ENCODE measurements at regions not wholly inside any gene's neighbourhood (a gene's known extent, or its start where the extent isn't known, plus 50 kb on each side); places are given as distances from the start of the nearest gene placed in this dataset.
"Not testable (repeated sequence)": the region's sequence is repeated elsewhere in the genome, so short reads cannot be mapped to it uniquely, and the experiment has no call there.

DNA sequence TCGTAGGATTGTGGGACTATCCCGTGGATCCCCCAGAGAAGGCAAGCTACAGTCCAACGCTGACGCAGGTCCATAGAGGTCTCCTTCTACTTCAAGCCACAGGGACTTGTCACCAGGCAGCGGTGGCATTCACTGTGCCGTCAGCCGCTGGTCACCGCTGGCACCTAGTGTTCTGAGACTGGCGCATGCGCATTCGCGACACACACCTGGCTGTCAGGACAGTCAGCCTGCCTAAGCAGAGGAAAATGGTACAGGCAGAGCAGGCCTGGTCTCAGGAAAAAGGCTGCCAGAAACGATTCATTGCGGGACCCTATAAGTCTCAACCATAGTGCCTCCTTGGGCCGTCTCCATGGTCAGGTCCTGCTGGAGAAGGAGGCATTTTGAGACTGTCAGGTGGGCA, 138.0 kb upstream of the WSB1 start:
- no peak overlapping the region for H3K9ac ChIP-seq (ENCODE audit: low read depth in 1 of 2, low read length in 2 of 2)
- H3K27me3 ChIP-seq (ENCODE audit: control insufficient read depth in 2 of 2, insufficient read depth in 2 of 2, low read length in 2 of 2): no peaks in the 10 kb centered on the region
- H3K36me3 ChIP-seq (ENCODE audit: control insufficient read depth in 2 of 2, insufficient read depth in 2 of 2, low read length in 2 of 2): no peaks in the 10 kb centered on the region
- no peaks in the 10 kb centered on the region for H3K4me1 ChIP-seq (ENCODE audit: control insufficient read depth in 2 of 2, insufficient read depth in 2 of 2, low read length in 2 of 2)
- no peaks in the 10 kb centered on the region for H3K9me3 ChIP-seq (ENCODE audit: control insufficient read depth in 2 of 2, low read length in 2 of 2)
- H3K4me3 ChIP-seq (ENCODE audit: low read length in 2 of 2): no peak overlapping the region
- H3K27ac ChIP-seq (ENCODE audit: low read depth in 2 of 2, low read length in 2 of 2): no peak overlapping the region

DNA sequence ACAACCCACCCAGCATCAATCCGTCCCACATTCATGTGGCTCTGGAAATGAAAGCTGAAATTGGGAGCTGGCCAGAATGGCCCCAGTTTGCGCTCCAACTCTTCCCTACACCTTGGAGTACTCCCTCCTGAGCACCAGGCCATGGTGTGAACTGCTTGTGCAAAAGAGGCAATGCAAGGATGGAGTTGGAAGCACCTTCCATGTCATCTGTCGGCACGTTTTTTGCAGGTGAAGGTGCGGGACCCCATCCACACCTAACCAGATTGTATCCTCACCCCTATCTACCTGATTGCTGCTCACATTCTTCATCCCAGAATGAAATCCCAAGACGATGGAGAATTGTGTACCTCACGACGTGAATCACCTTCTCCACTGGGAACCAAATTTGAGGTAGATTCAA, 136.6 kb upstream of the WSB1 start:
- Histone ChIP-seq H3K9me3 (ENCODE audit: control insufficient read depth in 2 of 2, low read length in 2 of 2) (no peaks in the 10 kb centered on the region), H3K27me3 (ENCODE audit: control insufficient read depth in 2 of 2, insufficient read depth in 2 of 2, low read length in 2 of 2) (no peaks in the 10 kb centered on the region), H3K9ac (ENCODE audit: low read depth in 1 of 2, low read length in 2 of 2) (no peak overlapping the region), H3K4me3 (ENCODE audit: low read length in 2 of 2) (no peak overlapping the region), H3K4me1 (ENCODE audit: control insufficient read depth in 2 of 2, insufficient read depth in 2 of 2, low read length in 2 of 2) (no peaks in the 10 kb centered on the region), H3K27ac (ENCODE audit: low read depth in 2 of 2, low read length in 2 of 2) (no peak overlapping the region), H3K36me3 (ENCODE audit: control insufficient read depth in 2 of 2, insufficient read depth in 2 of 2, low read length in 2 of 2) (no peaks in the 10 kb centered on the region)

- Histone ChIP-seq H3K27ac (ENCODE audit: low read depth in 2 of 2, low read length in 2 of 2) (no peak overlapping the region), H3K4me3 (ENCODE audit: low read length in 2 of 2) (no peak overlapping the region), H3K9me3 (ENCODE audit: control insufficient read depth in 2 of 2, low read length in 2 of 2) (no peaks in the 10 kb centered on the region), H3K9ac (ENCODE audit: low read depth in 1 of 2, low read length in 2 of 2) (no peak overlapping the region), H3K36me3 (ENCODE audit: control insufficient read depth in 2 of 2, insufficient read depth in 2 of 2, low read length in 2 of 2) (no peaks in the 10 kb centered on the region), H3K27me3 (ENCODE audit: control insufficient read depth in 2 of 2, insufficient read depth in 2 of 2, low read length in 2 of 2) (no peaks in the 10 kb centered on the region), H3K4me1 (ENCODE audit: control insufficient read depth in 2 of 2, insufficient read depth in 2 of 2, low read length in 2 of 2) (no peaks in the 10 kb centered on the region)
Measured at GRCh38 chr17:27157898-27158297, 136.0 kb upstream of the WSB1 start.

DNA sequence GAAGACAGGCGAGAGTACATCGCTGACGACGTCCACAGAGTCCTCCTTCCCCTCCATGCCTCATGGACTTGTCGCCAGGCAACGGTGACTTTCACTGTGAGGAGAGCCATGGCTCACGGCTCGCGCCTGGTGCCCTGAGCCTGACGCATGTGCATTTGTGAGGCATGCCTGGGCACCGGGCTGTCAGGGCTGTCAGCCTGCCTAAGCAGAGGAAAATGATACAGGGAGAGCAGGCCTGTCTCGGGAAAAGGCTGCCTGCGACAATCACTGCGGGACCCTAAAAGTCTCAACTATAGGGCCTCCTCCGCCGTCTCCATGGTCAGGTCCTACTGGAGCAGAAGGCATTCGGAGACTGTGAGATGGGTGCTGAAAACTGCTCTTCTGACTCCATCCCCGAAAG, 135.5 kb upstream of the WSB1 start:
- Histone ChIP-seq H3K4me3 (ENCODE audit: low read length in 2 of 2) (no peak overlapping the region), H3K9me3 (ENCODE audit: control insufficient read depth in 2 of 2, low read length in 2 of 2) (no peaks in the 10 kb centered on the region), H3K4me1 (ENCODE audit: control insufficient read depth in 2 of 2, insufficient read depth in 2 of 2, low read length in 2 of 2) (no peaks in the 10 kb centered on the region), H3K27ac (ENCODE audit: low read depth in 2 of 2, low read length in 2 of 2) (no peak overlapping the region), H3K9ac (ENCODE audit: low read depth in 1 of 2, low read length in 2 of 2) (no peak overlapping the region), H3K27me3 (ENCODE audit: control insufficient read depth in 2 of 2, insufficient read depth in 2 of 2, low read length in 2 of 2) (no peaks in the 10 kb centered on the region), H3K36me3 (ENCODE audit: control insufficient read depth in 2 of 2, insufficient read depth in 2 of 2, low read length in 2 of 2) (no peaks in the 10 kb centered on the region)

DNA sequence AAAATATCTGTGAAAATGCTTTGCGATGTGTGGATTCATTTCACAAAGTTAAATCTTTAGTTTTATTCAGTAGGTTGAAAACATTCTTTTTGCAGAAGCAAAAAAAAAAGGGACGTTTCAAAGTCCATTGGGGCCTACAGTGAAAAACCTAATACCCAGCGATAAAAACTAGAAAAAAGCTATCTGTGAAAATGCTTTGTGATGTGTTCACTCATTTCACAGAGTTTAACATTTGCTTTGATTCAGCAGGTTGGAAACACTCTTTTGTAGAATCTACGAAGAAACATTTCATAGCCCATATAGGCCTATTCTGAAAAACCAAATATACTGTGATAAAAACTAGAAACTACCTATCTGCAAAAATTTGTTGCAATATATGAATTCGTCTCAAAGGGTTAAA, 113.6 kb upstream of the WSB1 start:
- H3K4me1 ChIP-seq (ENCODE audit: control insufficient read depth in 2 of 2, insufficient read depth in 2 of 2, low read length in 2 of 2): no peaks in the 10 kb centered on the region

DNA sequence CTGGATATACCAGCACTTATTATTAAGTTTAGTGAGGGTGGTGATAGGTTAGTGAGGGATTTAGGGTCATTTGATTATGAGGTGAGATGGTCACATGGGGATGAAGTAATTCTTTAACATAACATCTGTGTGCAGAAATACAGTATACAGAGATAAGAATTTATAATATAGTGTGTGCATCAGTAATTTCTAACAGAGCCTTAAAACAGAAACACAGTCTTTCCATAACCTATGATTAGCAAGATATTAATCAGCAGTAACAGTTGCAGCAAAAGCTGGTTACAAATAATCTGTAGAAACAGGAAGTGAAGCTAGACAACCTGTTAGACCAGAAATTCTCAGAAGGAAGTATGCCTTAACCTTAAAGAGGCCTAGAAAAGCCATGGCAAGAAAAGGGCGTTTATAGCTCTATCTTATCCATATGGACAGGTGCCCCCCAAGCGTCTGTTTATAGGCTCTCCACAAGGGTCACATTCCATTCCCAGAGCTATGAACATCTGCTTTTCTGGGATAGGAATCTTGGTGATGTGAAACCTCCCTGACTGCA, 112.5 kb upstream of the WSB1 start:
- H3K27ac ChIP-seq (ENCODE audit: low read depth in 2 of 2, low read length in 2 of 2); H3K36me3 ChIP-seq (ENCODE audit: control insufficient read depth in 2 of 2, insufficient read depth in 2 of 2, low read length in 2 of 2); H3K4me3 ChIP-seq (ENCODE audit: low read length in 2 of 2); H3K9me3 ChIP-seq (ENCODE audit: control insufficient read depth in 2 of 2, low read length in 2 of 2); H3K9ac ChIP-seq (ENCODE audit: low read depth in 1 of 2, low read length in 2 of 2); H3K4me1 ChIP-seq (ENCODE audit: control insufficient read depth in 2 of 2, insufficient read depth in 2 of 2, low read length in 2 of 2); H3K27me3 ChIP-seq (ENCODE audit: control insufficient read depth in 2 of 2, insufficient read depth in 2 of 2, low read length in 2 of 2): not testable (repeated sequence)

More for the DNA sequence above, 113.6 kb upstream of the WSB1 start:
- no peak overlapping the region for H3K9ac ChIP-seq (ENCODE audit: low read depth in 1 of 2, low read length in 2 of 2)
- H3K36me3 ChIP-seq (ENCODE audit: control insufficient read depth in 2 of 2, insufficient read depth in 2 of 2, low read length in 2 of 2): no peaks in the 10 kb centered on the region
- no peak overlapping the region for H3K27ac ChIP-seq (ENCODE audit: low read depth in 2 of 2, low read length in 2 of 2)
- H3K9me3 ChIP-seq (ENCODE audit: control insufficient read depth in 2 of 2, low read length in 2 of 2): no peaks in the 10 kb centered on the region
- no peak overlapping the region for H3K4me3 ChIP-seq (ENCODE audit: low read length in 2 of 2)
- H3K27me3 ChIP-seq (ENCODE audit: control insufficient read depth in 2 of 2, insufficient read depth in 2 of 2, low read length in 2 of 2): no peaks in the 10 kb centered on the region

- no peaks in the 10 kb centered on the region for H3K9me3 ChIP-seq (ENCODE audit: control insufficient read depth in 2 of 2, low read length in 2 of 2)
- no peaks in the 10 kb centered on the region for H3K4me1 ChIP-seq (ENCODE audit: control insufficient read depth in 2 of 2, insufficient read depth in 2 of 2, low read length in 2 of 2)
- H3K9ac ChIP-seq (ENCODE audit: low read depth in 1 of 2, low read length in 2 of 2): no peak overlapping the region
- H3K27ac ChIP-seq (ENCODE audit: low read depth in 2 of 2, low read length in 2 of 2): no peak overlapping the region
- no peaks in the 10 kb centered on the region for H3K27me3 ChIP-seq (ENCODE audit: control insufficient read depth in 2 of 2, insufficient read depth in 2 of 2, low read length in 2 of 2)
- H3K36me3 ChIP-seq (ENCODE audit: control insufficient read depth in 2 of 2, insufficient read depth in 2 of 2, low read length in 2 of 2): no peaks in the 10 kb centered on the region
- no peak overlapping the region for H3K4me3 ChIP-seq (ENCODE audit: low read length in 2 of 2)
Measured at GRCh38 chr17:27181935-27182334, 112.0 kb upstream of the WSB1 start.

GRCh38 chr17:27197505-27197904, 96.4 kb upstream of the WSB1 start:
- H3K4me3 ChIP-seq (ENCODE audit: low read length in 2 of 2); H3K4me1 ChIP-seq (ENCODE audit: control insufficient read depth in 2 of 2, insufficient read depth in 2 of 2, low read length in 2 of 2); H3K36me3 ChIP-seq (ENCODE audit: control insufficient read depth in 2 of 2, insufficient read depth in 2 of 2, low read length in 2 of 2); H3K9ac ChIP-seq (ENCODE audit: low read depth in 1 of 2, low read length in 2 of 2); H3K27ac ChIP-seq (ENCODE audit: low read depth in 2 of 2, low read length in 2 of 2); H3K27me3 ChIP-seq (ENCODE audit: control insufficient read depth in 2 of 2, insufficient read depth in 2 of 2, low read length in 2 of 2); H3K9me3 ChIP-seq (ENCODE audit: control insufficient read depth in 2 of 2, low read length in 2 of 2): not testable (repeated sequence)

DNA sequence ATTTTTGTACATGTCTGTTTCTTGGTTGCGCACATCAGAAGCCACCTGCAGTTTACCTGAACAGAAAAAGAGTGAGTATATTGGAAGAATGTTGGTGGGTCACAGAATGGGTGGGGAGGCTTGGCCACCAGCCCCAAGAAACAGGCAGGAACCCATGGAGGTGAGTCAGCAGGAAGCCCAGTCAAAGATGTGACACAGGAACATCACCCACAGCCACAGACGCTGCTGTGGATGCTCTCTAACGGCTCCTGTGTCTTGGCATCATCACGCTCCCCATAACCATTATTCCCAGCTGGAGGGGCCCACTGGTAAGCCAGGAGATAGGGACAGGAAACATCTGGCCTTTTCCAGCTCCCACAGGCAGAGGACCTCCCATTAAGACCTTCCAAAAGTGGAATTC, 94.0 kb upstream of the WSB1 start:
- H3K9me3 ChIP-seq (ENCODE audit: control insufficient read depth in 2 of 2, low read length in 2 of 2): no peaks in the 10 kb centered on the region
- no peaks in the 10 kb centered on the region for H3K27me3 ChIP-seq (ENCODE audit: control insufficient read depth in 2 of 2, insufficient read depth in 2 of 2, low read length in 2 of 2)
- no peak overlapping the region for H3K9ac ChIP-seq (ENCODE audit: low read depth in 1 of 2, low read length in 2 of 2)
- H3K27ac ChIP-seq (ENCODE audit: low read depth in 2 of 2, low read length in 2 of 2): no peak overlapping the region
- no peaks in the 10 kb centered on the region for H3K36me3 ChIP-seq (ENCODE audit: control insufficient read depth in 2 of 2, insufficient read depth in 2 of 2, low read length in 2 of 2)
- H3K4me3 ChIP-seq (ENCODE audit: low read length in 2 of 2): no peak overlapping the region
- no peaks in the 10 kb centered on the region for H3K4me1 ChIP-seq (ENCODE audit: control insufficient read depth in 2 of 2, insufficient read depth in 2 of 2, low read length in 2 of 2)

DNA sequence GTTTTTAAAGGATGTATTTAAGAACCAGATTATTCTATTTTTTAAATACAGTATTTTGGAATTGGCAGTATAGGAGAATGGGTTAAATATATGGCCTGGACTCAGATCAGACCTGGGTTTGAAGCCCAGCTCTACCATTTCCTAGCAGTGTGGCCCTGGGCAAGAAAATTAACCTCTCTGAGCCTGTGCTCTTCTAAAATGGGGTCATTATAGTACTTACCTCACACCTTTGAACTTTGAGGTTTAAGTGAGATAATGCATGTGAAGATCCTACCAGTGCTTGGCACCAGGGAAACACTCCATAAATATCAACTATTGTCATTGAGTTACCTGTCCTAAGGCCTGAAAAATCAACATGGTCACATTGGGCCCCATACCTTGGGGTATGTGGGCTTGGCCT, 93.4 kb upstream of the WSB1 start:
- no peaks in the 10 kb centered on the region for H3K27me3 ChIP-seq (ENCODE audit: control insufficient read depth in 2 of 2, insufficient read depth in 2 of 2, low read length in 2 of 2)
- H3K9me3 ChIP-seq (ENCODE audit: control insufficient read depth in 2 of 2, low read length in 2 of 2): no peaks in the 10 kb centered on the region
- H3K4me3 ChIP-seq (ENCODE audit: low read length in 2 of 2): no peak overlapping the region
- no peaks in the 10 kb centered on the region for H3K36me3 ChIP-seq (ENCODE audit: control insufficient read depth in 2 of 2, insufficient read depth in 2 of 2, low read length in 2 of 2)
- H3K9ac ChIP-seq (ENCODE audit: low read depth in 1 of 2, low read length in 2 of 2): no peak overlapping the region
- H3K4me1 ChIP-seq (ENCODE audit: control insufficient read depth in 2 of 2, insufficient read depth in 2 of 2, low read length in 2 of 2): no peaks in the 10 kb centered on the region
- no peak overlapping the region for H3K27ac ChIP-seq (ENCODE audit: low read depth in 2 of 2, low read length in 2 of 2)

- H3K4me1 ChIP-seq (ENCODE audit: control insufficient read depth in 2 of 2, insufficient read depth in 2 of 2, low read length in 2 of 2): no peaks in the 10 kb centered on the region
- no peaks in the 10 kb centered on the region for H3K27me3 ChIP-seq (ENCODE audit: control insufficient read depth in 2 of 2, insufficient read depth in 2 of 2, low read length in 2 of 2)
Measured at GRCh38 chr17:27203241-27203640, 90.7 kb upstream of the WSB1 start.

More at GRCh38 chr17:27203241-27203640, 90.7 kb upstream of the WSB1 start:
- no peak overlapping the region for H3K9ac ChIP-seq (ENCODE audit: low read depth in 1 of 2, low read length in 2 of 2)
- no peaks in the 10 kb centered on the region for H3K9me3 ChIP-seq (ENCODE audit: control insufficient read depth in 2 of 2, low read length in 2 of 2)
- no peaks in the 10 kb centered on the region for H3K36me3 ChIP-seq (ENCODE audit: control insufficient read depth in 2 of 2, insufficient read depth in 2 of 2, low read length in 2 of 2)
- no peak overlapping the region for H3K4me3 ChIP-seq (ENCODE audit: low read length in 2 of 2)
- no peak overlapping the region for H3K27ac ChIP-seq (ENCODE audit: low read depth in 2 of 2, low read length in 2 of 2)

Measured in mucosa of rectum (tissue), 2 donors.